LoVo (cell line): ENCODE measurements at regions not wholly inside any gene's neighbourhood (a gene's known extent, or its start where the extent isn't known, plus 50 kb on each side); places are given as distances from the start of the nearest gene placed in this dataset.

Experiments
- DNase-seq: peaks from one replicate; pipeline ENCODE4 v3.0.0-alpha.2; 2016; ENCODE audit warnings: low spot score

GRCh38 chr7:45358287-45358686 is 200.7 kb downstream of the RAMP3 start:
- no peak for DNase-seq

DNA sequence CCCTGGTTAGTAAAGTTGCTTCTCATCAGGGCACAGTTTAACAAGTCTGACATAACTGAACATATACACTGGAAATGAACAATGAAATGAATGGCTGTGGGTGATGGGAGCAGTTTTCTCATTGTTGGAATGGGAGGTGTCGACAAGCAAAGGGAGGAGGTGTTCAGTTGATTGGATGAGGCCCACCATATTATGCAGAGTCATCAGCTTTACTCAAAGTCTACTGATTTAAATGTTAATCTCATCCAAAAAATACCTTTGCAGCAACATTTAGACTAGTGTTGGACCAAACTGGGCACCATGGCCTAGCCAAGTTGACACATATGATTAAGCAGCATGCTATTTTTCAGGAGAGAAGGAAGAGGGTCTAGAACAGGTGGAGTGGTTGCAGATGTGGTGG is 201.7 kb downstream of the RAMP3 start:
- DNase-seq: no peak

DNA sequence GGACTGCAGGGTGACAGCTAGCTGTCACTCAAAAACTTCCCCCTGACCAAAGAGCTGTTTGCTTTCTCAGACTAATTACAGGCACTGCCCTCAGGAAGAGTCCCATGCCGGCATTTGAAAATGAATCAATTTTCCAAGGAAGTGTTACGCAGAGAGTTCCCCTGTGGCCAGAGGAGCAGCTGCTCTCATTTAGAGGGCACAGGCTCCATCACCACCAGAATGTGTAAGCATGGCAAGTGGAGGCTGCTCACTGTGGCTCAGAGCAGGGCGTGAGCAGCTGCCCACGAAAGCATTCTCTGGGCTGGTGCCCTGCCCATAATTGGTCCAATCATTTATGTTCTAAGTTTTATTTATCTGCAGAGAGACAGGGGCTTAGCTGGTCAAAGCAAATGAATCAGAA is 202.2 kb downstream of the RAMP3 start:
- no peak for DNase-seq

GRCh38 chr7:45363669-45364068 is 206.1 kb downstream of the RAMP3 start:
- no peak for DNase-seq

DNA sequence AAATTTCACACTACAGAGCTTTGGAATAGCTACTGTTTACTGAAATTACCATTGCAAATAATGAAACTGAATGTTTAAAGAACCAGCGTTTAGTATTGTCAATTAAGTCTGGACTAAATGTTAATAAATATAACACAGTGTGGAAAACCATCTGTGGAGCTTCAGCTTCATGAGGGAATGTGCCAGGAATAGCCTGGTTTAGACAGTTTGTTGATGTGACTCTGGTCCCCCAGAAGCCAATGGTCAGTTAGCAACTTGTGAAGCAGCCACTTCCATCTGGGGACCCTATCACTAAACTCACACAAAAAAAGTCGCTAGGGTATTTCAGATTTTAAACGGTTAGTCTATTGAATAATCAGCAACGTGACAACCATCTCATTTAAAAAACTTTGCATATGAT is 207.8 kb downstream of the RAMP3 start:
- DNase-seq: no peak

DNA sequence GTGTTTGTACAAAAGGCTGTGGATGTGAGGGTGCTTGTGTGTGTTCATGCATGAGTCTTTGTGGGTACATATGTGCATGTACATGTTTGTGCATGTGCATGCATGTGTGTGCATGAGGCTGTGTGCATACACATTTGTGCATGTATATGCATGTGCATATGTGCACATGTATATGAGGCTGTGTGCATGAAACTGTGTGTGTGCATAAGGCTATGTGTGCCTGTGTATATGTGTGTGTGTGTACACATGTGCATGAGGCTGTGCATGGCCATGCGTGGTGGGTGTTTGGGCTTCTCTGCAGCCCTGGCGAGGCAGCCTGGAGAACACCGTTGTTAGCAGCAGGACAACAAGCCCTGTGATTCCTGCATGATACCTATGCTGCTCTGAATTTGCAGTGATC is 207.7 kb upstream of the ADCY1 start:
- DNase-seq: no peak

DNA sequence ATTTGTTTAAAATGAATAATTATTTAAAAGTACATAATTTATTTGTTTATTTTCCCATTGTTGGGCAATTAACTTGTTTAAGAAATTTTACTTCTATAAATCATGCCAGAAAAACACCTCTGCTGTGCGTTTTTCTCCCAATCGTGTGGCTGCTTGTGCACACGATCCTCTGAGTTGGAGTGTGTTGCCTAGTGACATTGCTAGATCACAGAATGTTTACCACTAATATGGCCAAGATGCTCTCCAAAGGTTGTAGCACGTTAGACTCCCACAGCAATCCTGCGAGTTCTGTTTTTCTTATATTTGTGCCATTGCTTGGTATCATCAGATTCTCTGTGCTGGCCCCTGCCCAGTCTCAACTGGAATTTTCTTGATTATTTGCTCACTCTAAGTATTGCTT is 207.1 kb upstream of the ADCY1 start:
- no peak for DNase-seq

DNA sequence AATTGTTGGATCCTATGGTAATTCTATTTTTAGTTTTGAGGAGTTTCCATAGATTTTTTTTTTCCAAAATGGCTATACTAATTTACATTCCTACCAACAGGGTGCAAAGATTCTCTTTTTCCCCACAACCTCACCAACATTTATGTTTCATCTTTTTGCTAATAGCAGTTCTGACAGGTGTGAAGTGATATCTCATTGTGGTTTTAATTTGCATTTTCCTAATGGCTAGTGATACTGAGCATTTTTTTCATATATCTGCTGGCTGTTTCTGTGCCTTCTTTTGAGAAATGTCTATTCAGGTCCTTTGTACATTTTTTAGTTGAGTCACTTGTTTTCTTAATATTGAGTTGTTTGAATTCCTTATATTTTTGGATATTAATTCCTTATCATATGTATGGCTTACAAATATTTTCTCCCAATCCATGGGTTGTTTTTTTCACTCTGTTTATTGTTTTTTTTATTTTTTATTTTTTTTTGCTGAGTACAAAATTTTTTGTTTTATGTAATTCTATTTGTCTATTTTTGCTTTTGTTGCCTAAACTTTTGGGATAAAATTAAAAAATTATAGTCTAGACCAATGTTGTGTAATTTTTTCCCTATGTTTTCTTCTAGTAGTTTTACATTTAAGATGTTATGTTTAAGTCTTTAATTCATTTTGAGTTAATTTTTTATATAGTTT is 205.9 kb upstream of the ADCY1 start:
- DNase-seq: no peak

- no peak for DNase-seq
Observed at GRCh38 chr7:45384499-45384898, 189.7 kb upstream of the ADCY1 start.

DNA sequence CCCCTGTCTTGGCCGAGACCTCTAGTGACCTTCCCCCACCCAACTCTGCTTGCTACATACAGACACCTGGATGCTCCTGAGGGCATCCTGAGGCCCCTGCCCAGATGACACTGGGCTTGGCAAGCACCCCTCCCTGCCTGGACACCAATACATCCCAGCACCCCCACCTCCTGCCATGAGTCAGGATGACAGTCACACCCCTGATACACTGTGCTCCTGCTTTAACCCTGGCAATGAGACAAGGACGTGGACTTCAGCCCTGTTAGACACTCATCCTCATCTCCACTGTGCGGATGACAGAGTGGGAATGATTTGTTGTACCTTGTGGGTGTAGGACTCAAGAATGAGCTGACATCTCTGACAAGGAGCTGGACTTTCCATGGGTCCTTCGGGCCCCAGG is 186.3 kb upstream of the ADCY1 start:
- DNase-seq: no peak

DNA sequence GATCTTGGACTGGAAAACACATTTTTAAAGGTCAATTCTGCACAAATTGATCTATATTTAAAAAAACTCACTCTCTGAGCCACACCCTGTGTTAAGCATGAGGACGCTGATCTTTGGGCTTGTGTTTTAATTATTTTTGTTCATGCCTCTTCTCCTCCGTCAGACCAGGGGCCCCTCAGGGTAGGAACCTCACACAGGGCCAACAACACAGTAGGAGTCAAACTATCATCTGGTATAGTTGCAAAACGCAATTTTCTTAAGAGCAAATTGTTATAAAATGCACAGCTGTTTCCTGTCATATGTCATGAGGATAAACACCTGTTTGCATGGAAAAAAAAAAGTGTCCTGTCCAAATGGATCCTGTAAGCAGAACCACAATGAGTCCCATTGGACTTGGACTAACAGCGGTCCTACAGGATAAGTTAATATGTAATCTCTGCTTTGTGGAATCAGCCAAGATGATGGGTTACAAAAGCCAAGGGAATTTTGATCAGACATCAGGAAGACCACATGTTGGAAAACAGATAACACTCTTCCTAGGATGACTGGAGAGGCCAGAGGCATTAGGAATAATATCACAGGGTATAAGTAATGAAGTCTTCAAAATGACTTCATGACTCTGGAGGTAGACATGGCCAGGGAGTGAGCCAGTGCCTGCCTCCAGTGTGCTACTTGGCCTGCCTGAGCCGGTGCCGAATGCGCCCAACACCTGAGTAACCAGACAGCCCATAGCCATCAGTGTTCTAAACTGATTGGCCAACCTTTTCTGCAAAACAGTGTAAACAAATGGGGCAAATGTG is 184.9 kb upstream of the ADCY1 start:
- DNase-seq: no peak

DNA sequence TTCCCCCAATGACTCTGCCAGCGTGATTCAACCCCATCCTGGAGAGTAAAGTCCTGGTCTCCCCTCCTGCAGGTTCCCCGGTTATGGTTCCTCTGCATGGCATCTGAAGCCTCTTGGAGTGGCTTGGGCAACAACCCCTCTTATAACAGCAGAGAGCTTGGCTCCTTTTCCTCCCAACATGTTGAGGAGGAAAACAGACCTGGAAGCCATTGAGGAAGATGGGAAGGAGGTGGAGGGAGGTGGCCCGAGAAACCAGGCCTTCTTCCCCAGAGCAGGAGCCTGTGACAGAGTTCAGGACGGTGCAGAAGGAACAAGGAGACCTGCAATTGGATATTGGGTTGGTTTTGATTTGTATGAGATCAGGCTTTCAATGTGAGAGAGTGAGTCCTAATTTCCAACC is 184.0 kb upstream of the ADCY1 start:
- no peak for DNase-seq

DNA sequence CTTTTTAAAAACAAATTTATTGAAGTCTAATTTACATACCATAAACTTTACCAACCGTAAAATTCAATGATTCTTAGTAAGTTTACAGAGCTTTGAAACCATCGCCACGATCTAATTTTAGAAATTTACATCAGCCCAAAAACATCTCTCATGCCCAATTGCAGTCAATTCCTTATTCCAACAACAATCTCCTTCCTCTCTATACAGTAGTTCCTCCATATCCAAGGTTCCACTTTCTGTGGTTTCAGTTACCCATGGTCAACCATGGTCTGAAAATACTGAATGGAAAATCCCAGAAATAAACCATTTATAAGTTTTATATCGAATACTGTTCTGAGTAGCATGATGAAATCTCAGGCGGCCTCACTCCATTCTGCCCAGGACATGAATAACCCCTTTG is 183.4 kb upstream of the ADCY1 start:
- DNase-seq: no peak

DNA sequence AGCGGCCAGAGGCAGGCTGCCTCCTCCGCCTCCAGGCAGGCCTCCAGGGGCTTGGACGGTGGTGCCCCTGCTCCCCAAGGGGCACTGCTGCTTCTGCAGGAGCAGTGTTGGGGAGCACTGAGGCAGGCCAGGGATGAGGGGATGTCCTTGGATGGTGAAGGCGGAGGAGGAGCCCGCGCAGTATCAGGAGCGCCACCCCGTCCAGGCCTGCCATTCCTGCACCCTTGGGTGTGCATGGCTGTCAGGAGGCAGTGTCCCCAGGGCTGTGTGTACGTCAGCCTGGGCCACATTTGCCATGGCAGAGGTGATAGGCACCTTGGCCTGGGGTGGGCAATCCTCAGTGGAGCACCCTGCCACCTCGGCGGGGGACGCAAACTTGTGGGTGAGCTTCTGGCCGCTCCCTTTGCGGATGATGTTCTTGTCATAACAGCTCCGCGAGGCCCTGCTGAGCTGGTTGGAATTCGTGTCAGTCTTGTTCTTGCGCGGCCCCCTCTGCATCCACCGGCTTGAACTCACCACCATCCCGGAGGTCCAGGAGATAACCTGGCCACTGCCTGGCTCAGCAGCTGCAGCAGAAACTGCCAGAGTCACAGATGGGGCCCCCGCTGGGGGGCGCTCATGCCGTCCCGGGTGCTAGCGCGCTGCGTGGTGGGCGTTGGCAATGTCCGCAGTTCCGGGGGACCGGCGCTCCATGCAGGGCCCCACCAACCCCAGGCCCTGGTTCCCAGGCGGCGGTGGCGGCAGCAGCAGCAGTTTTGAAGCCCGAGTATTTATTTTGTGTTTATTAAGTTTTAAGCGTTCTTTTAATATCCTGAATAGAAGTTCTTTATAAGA is 182.3 kb upstream of the ADCY1 start:
- DNase-seq: no peak

- peak; percentile 42 for DNase-seq
Observed at GRCh38 chr7:45394117-45394708, 180.0 kb upstream of the ADCY1 start.

GRCh38 chr7:45399069-45399468 is 175.1 kb upstream of the ADCY1 start:
- DNase-seq: no peak

- DNase-seq: no peak
Observed at GRCh38 chr7:45400680-45401079, 173.5 kb upstream of the ADCY1 start.

GRCh38 chr7:45401155-45401554 is 173.0 kb upstream of the ADCY1 start:
- no peak for DNase-seq

DNA sequence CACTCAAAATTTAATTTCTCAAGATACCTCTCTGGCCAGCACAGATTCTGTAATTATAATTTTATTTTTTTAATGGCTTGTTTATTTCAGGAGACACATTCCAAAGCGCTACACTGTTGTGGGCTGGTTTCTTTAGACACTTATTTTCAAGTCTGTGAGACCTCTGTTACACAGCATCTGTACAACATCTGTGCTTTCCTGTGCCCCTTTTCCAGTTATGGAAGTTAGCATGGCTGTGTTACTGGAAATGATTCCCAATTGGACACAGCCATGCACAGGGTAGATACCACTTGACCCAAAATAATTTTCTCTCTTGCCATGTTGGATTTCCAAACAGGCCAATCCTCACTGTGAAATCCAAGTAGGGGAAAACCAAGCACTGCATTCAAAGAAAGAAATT is 172.3 kb upstream of the ADCY1 start:
- no peak for DNase-seq

DNA sequence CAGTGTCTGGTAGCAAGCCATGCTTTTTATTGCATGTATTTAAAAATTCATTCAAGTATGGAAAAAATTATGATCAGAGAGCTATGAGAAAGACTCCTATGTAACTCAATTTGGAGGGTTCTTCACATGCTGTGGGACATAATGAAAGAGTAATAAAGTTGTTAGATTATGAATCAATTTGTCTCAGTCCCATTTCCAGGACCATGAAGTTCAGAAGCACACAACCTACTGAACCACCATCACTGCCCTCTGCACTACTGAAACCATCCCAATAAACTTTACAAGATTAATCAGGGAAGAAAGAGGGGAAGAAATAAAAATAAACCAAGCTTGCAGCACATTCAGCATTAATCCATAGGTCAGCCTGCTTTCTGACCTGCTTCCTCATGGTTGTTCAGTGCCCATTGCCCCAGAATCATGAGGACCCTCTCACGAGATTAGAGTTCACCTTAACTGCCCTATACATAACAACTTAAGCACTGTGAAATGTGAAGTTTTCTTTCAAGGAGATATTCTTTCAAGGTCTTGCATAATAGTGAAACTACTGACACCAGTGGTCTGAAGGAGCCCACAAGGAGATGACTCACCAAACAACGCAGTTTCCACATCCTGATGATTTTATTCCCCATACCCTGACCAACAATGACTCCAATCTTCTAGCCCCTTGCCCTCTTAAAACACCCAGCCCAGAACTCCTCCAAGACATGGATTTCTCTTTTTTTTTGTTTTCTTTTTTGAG is 171.5 kb upstream of the ADCY1 start:
- DNase-seq: peak; percentile 41

- DNase-seq: no peak
Observed at GRCh38 chr7:45404622-45405021, 169.5 kb upstream of the ADCY1 start.
